IPS-18a (cell line): ENCODE measurements at regions not wholly inside any gene's neighbourhood (a gene's known extent, or its start where the extent isn't known, plus 50 kb on each side); places are given as distances from the start of the nearest gene placed in this dataset.
"Not testable (repeated sequence)": the region's sequence is repeated elsewhere in the genome, so short reads cannot be mapped to it uniquely, and the experiment has no call there.

ENCODE experiments used
- H3K27ac ChIP-seq: one replicate; pipeline ENCODE4 v1.5.1; 2013; ENCODE audit warnings: low read length
- H3K27me3 ChIP-seq: one replicate; pipeline ENCODE4 v1.6.1; 2013; ENCODE audit warnings: mild to moderate bottlenecking, low read length; ENCODE audit not compliant: control insufficient read depth, insufficient read depth
- H3K36me3 ChIP-seq: one replicate; pipeline ENCODE4 v1.6.1; 2013; ENCODE audit warnings: low read depth, low read length; ENCODE audit not compliant: control insufficient read depth
- H3K4me1 ChIP-seq: one replicate; pipeline ENCODE4 v1.6.1; 2013; ENCODE audit warnings: low read depth, low read length; ENCODE audit not compliant: control insufficient read depth
- H3K4me3 ChIP-seq: one replicate; pipeline ENCODE4 v1.5.1; 2013; ENCODE audit warnings: low read length
- H3K9ac ChIP-seq: one replicate; pipeline ENCODE4 v1.6.1; 2013; ENCODE audit warnings: mild to moderate bottlenecking, low read length, moderate library complexity
- H3K9me3 ChIP-seq: one replicate; pipeline ENCODE4 v1.6.1; 2013; ENCODE audit warnings: low read depth, low read length; ENCODE audit not compliant: control insufficient read depth

- Histone ChIP-seq H3K4me3 (no peak overlapping the region), H3K9me3 (no peaks in the 10 kb centered on the region), H3K4me1 (peaks cover 12% of the 10 kb centered on the region), H3K27ac (no peak overlapping the region), H3K36me3 (no peaks in the 10 kb centered on the region), H3K9ac (no peak overlapping the region), H3K27me3 (no peaks in the 10 kb centered on the region)
Observed at GRCh38 chr2:48197618-48198017, 116.9 kb upstream of the FOXN2 start.

GRCh38 chr2:48198371-48198770 is 116.1 kb upstream of the FOXN2 start:
- peaks cover 12% of the 10 kb centered on the region for H3K4me1 ChIP-seq
- H3K9me3 ChIP-seq = no peaks in the 10 kb centered on the region
- H3K36me3 ChIP-seq = no peaks in the 10 kb centered on the region
- no peaks in the 10 kb centered on the region for H3K27me3 ChIP-seq
- H3K27ac ChIP-seq = no peak overlapping the region
- no peak overlapping the region for H3K9ac ChIP-seq
- no peak overlapping the region for H3K4me3 ChIP-seq

GRCh38 chr2:48199070-48199469 is 115.4 kb upstream of the FOXN2 start:
- no peaks in the 10 kb centered on the region for H3K36me3 ChIP-seq
- H3K4me1 ChIP-seq = peaks cover 12% of the 10 kb centered on the region
- no peak overlapping the region for H3K27ac ChIP-seq
- H3K27me3 ChIP-seq = no peaks in the 10 kb centered on the region
- no peaks in the 10 kb centered on the region for H3K9me3 ChIP-seq
- H3K9ac ChIP-seq = no peak overlapping the region
- no peak overlapping the region for H3K4me3 ChIP-seq

GRCh38 chr2:48200620-48201293 is 113.7 kb upstream of the FOXN2 start:
- H3K4me3 ChIP-seq = no peak overlapping the region
- H3K9me3 ChIP-seq = no peaks in the 10 kb centered on the region
- no peaks in the 10 kb centered on the region for H3K36me3 ChIP-seq
- no peak overlapping the region for H3K27ac ChIP-seq
- H3K4me1 ChIP-seq = peaks cover 21% of the 10 kb centered on the region
- H3K9ac ChIP-seq = no peak overlapping the region
- H3K27me3 ChIP-seq = no peaks in the 10 kb centered on the region

- not testable (repeated sequence) for H3K9ac ChIP-seq, H3K9me3 ChIP-seq, H3K36me3 ChIP-seq, H3K27me3 ChIP-seq, H3K4me3 ChIP-seq, H3K27ac ChIP-seq
- H3K4me1 ChIP-seq = peaks cover 15% of the 10 kb centered on the region
Observed at GRCh38 chr2:48201435-48201834, 113.0 kb upstream of the FOXN2 start.

- Histone ChIP-seq H3K4me3 (no peak overlapping the region), H3K9ac (no peak overlapping the region), H3K4me1 (peaks cover 28% of the 10 kb centered on the region), H3K27ac (no peak overlapping the region), H3K9me3 (no peaks in the 10 kb centered on the region), H3K27me3 (no peaks in the 10 kb centered on the region), H3K36me3 (no peaks in the 10 kb centered on the region)
Observed at GRCh38 chr2:48202863-48203642, 111.4 kb upstream of the FOXN2 start.

GRCh38 chr2:48203668-48204067 is 110.8 kb upstream of the FOXN2 start:
- Histone ChIP-seq H3K4me3 (no peak overlapping the region), H3K27ac (no peak overlapping the region), H3K4me1 (peaks cover 27% of the 10 kb centered on the region), H3K9me3 (no peaks in the 10 kb centered on the region), H3K36me3 (no peaks in the 10 kb centered on the region), H3K9ac (no peak overlapping the region), H3K27me3 (no peaks in the 10 kb centered on the region)

GRCh38 chr2:48204750-48205136 is 109.7 kb upstream of the FOXN2 start:
- no peaks in the 10 kb centered on the region for H3K9me3 ChIP-seq
- peaks cover 26% of the 10 kb centered on the region for H3K4me1 ChIP-seq
- no peak overlapping the region for H3K4me3 ChIP-seq

GRCh38 chr2:48205137-48205798 is 109.2 kb upstream of the FOXN2 start:
- Histone ChIP-seq H3K9me3 (no peaks in the 10 kb centered on the region), H3K27me3 (no peaks in the 10 kb centered on the region), H3K36me3 (no peaks in the 10 kb centered on the region), H3K4me3 (no peak overlapping the region), H3K27ac (no peak overlapping the region), H3K4me1 (peaks cover 26% of the 10 kb centered on the region), H3K9ac (no peak overlapping the region)

More at GRCh38 chr2:48204750-48205136, 109.7 kb upstream of the FOXN2 start:
- no peaks in the 10 kb centered on the region for H3K27me3 ChIP-seq
- H3K36me3 ChIP-seq = no peaks in the 10 kb centered on the region
- no peak overlapping the region for H3K9ac ChIP-seq
- H3K27ac ChIP-seq = no peak overlapping the region

- not testable (repeated sequence) for H3K27ac ChIP-seq, H3K4me3 ChIP-seq, H3K9me3 ChIP-seq, H3K27me3 ChIP-seq, H3K36me3 ChIP-seq, H3K9ac ChIP-seq
- H3K4me1 ChIP-seq = peaks cover 26% of the 10 kb centered on the region
Observed at GRCh38 chr2:48206056-48206656, 108.3 kb upstream of the FOXN2 start.

- H3K27ac ChIP-seq = peak overlapping the region; percentile 55
- H3K4me3 ChIP-seq = peak overlapping the region; percentile 52
- no peaks in the 10 kb centered on the region for H3K36me3 ChIP-seq
- no peaks in the 10 kb centered on the region for H3K9me3 ChIP-seq
- no peaks in the 10 kb centered on the region for H3K27me3 ChIP-seq
- no peak overlapping the region for H3K9ac ChIP-seq
- H3K4me1 ChIP-seq = peaks cover 26% of the 10 kb centered on the region
Observed at GRCh38 chr2:48207201-48207641, 107.3 kb upstream of the FOXN2 start.
